Right lobe of liver (tissue), 4 donors: ENCODE measurements at regions not wholly inside any gene's neighbourhood (a gene's known extent, or its start where the extent isn't known, plus 50 kb on each side); places are given as distances from the start of the nearest gene placed in this dataset.

ENCODE experiments used
- CTCF ChIP-seq, 4 donors: fragments of 200-600 bp in 3 of 4; fragments of 450-650 bp in 1 of 4; IDR thresholded peaks; one replicate each; pipeline versions ENCODE4 v1.5.1 to v1.8.0; 2016 to 2022; ENCODE audit warnings: antibody characterized with exemption in 4 of 4, mild to moderate bottlenecking in 2 of 4
- POLR2A ChIP-seq: fragments of 450-650 bp; IDR thresholded peaks from one replicate; pipeline ENCODE4 v1.6.1; 2017; ENCODE audit warnings: antibody characterized with exemption, mild to moderate bottlenecking
- donor health status: DM: no; HTN: no; CAD: no.
- donor health status: DM: no; HTN: no; CAD: no.
- donor health status: DM: no; HTN: yes; CAD: no.

- TF ChIP-seq POLR2A (no peak), CTCF (IDR thresholded peaks at IDR 0.05) (no peak)
Measured at GRCh38 chr1:212539737-212540430, 68.7 kb upstream of the ATF3 start.
